Vagina (tissue), 2 donors: ENCODE measurements at regions not wholly inside any gene's neighbourhood (a gene's known extent, or its start where the extent isn't known, plus 50 kb on each side); places are given as distances from the start of the nearest gene placed in this dataset.
"Not testable (repeated sequence)": the region's sequence is repeated elsewhere in the genome, so short reads cannot be mapped to it uniquely, and the experiment has no call there.

Experiments used
- DNase-seq, 2 donors: peaks; one replicate each; pipeline ENCODE4 v3.0.0-alpha.2; 2017; ENCODE audit errors: extremely low spot score in 2 of 2
- H3K27ac ChIP-seq: fragments of 200-600 bp; sonication (generic); one replicate; pipeline ENCODE4 v1.5.1; 2019
- H3K27me3 ChIP-seq: fragments of 200-600 bp; sonication (generic); one replicate; pipeline ENCODE4 v1.5.1; 2019
- H3K36me3 ChIP-seq, 2 donors: fragments of 200-600 bp; sonication (generic); one replicate each; pipeline ENCODE4 v1.5.1; 2017 to 2019
- H3K4me1 ChIP-seq: fragments of 200-600 bp; sonication (generic); one replicate; pipeline ENCODE4 v1.5.1; 2019
- H3K4me3 ChIP-seq, 2 donors: fragments of 200-600 bp; sonication (generic); 1 replicate in 1 of 2; 2 replicates in 1 of 2; pipeline ENCODE4 v1.5.1; 2016 to 2019
- H3K9me3 ChIP-seq: fragments of 200-600 bp; sonication (generic); one replicate; pipeline ENCODE4 v1.5.1; 2019
- CTCF ChIP-seq, 3 experiments: fragments of 450-650 bp in 2 of 3; fragments of 200-600 bp in 1 of 3; sonication (generic) in 1 of 3; IDR thresholded peaks; one replicate each; pipeline ENCODE4 v1.5.1; 2017 to 2019; ENCODE audit warnings: antibody characterized with exemption in 3 of 3, mild to moderate bottlenecking in 2 of 3, moderate library complexity in 2 of 3
- POLR2A ChIP-seq, 2 donors: fragments of 450-650 bp; IDR thresholded peaks; one replicate each; pipeline ENCODE4 v1.6.1; 2017; ENCODE audit warnings: antibody characterized with exemption in 2 of 2, mild to moderate bottlenecking in 2 of 2, moderate library complexity in 2 of 2
- POLR2AphosphoS5 ChIP-seq, 2 donors: sonication (generic); formaldehyde crosslinking; IDR thresholded peaks; one replicate each; pipeline ENCODE4 v1.9.0; 2017; ENCODE audit warnings: antibody characterized with exemption in 2 of 2, mild to moderate bottlenecking in 2 of 2, low read depth in 1 of 2; ENCODE audit not compliant: insufficient read depth in 1 of 2
- intact Hi-C: fragments of 100-400 bp; cut with DNase I; formaldehyde crosslinking; loops from one replicate; pipeline ENCODE4 v1.15.1; 2023

DNA sequence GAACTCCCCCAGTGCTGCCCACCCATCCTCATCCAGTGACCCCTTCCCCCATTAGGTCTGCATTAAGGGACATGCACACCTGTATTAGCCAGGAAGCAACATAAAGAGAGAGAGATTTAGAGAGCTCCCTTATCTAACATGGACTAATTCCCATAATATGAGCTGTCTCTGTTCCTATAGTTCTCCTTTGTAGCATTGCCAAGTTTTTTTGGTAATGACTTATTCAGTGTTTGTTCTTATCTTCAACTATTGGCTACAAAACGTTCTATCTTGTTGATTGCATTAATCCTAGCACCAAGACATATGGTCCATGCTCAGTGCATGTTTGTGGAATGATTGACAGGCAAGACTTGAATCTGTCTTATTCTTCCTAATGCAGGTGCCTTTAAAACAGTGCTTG, 264.0 kb downstream of the ADGRL2 start:
- H3K27me3 ChIP-seq = no peaks in the 10 kb centered on the region
- no peak for DNase-seq
- H3K4me3 ChIP-seq = no peak overlapping the region
- H3K36me3 ChIP-seq = no peaks in the 10 kb centered on the region
- intact Hi-C loops = no loop called here
- H3K4me1 ChIP-seq = no peaks in the 10 kb centered on the region
- no peaks in the 10 kb centered on the region for H3K9me3 ChIP-seq
- no peak overlapping the region for H3K27ac ChIP-seq
- TF ChIP-seq CTCF (IDR thresholded peaks at IDR 0.05) = no peak
- TF ChIP-seq POLR2AphosphoS5 (IDR thresholded peaks at IDR 0.05; ENCODE audit: insufficient read depth in 1 of 2, low read depth in 1 of 2) = no peak
- no peak for TF ChIP-seq POLR2A (IDR thresholded peaks at IDR 0.05)

DNA sequence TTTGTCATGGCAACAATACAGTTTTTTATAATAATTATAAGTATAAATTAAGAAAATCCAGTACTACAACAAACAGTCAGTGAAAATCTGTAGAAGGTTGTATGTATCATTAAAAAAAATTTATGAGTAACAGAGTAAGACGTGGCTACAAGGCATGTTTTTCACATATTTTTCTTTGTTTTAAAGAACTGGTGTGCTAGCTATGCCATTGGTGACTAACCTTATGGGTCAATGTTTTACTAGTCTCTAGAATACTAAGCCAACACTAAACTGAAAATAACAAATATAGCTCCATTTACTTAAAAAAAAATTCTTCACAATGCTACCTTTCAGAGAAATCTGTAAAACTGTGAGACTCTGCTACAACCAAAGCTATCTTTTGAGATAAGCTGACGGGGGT, 261.5 kb downstream of the ADGRL2 start:
- no peak overlapping the region for H3K27ac ChIP-seq
- H3K27me3 ChIP-seq = no peaks in the 10 kb centered on the region

GRCh38 chr1:82059959-82060358, 259.2 kb downstream of the ADGRL2 start:
- no peak for TF ChIP-seq CTCF (IDR thresholded peaks at IDR 0.05)
- no peak for TF ChIP-seq POLR2A (IDR thresholded peaks at IDR 0.05)
- TF ChIP-seq POLR2AphosphoS5 (IDR thresholded peaks at IDR 0.05; ENCODE audit: insufficient read depth in 1 of 2, low read depth in 1 of 2) = no peak
- Histone ChIP-seq H3K27me3 (no peaks in the 10 kb centered on the region), H3K4me3 (no peak overlapping the region), H3K36me3 (no peaks in the 10 kb centered on the region), H3K27ac (no peak overlapping the region), H3K9me3 (no peaks in the 10 kb centered on the region), H3K4me1 (no peaks in the 10 kb centered on the region)
- no peak for DNase-seq
- intact Hi-C loops = no loop called here

More for the DNA sequence above, 261.5 kb downstream of the ADGRL2 start:
- no peaks in the 10 kb centered on the region for H3K9me3 ChIP-seq
- DNase-seq = no peak
- H3K4me3 ChIP-seq = no peak overlapping the region
- no peaks in the 10 kb centered on the region for H3K4me1 ChIP-seq
- no peak for TF ChIP-seq POLR2AphosphoS5 (IDR thresholded peaks at IDR 0.05; ENCODE audit: insufficient read depth in 1 of 2, low read depth in 1 of 2)
- TF ChIP-seq CTCF (IDR thresholded peaks at IDR 0.05) = no peak
- TF ChIP-seq POLR2A (IDR thresholded peaks at IDR 0.05) = no peak
- intact Hi-C loops = no loop called here
- no peaks in the 10 kb centered on the region for H3K36me3 ChIP-seq

DNA sequence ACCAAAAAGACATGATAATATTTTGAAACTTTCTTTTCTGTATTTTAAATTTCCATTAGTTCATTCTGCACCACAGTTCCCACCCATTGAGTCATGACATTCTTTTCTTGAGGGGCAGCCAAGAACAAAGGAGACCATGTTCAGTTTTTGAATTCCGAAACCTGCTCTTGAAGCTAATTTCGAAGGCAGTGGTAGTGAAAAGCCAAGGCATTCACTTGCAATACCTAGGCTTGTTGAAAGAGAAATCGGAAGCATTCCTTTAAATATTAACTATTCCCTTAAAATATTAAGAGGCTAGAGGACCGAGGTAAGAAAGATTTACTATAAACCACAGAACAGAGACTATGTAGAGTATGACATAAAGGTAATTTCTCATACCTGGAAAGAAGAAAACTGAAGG, 256.3 kb downstream of the ADGRL2 start:
- no peak overlapping the region for H3K27ac ChIP-seq
- H3K4me1 ChIP-seq = no peaks in the 10 kb centered on the region
- H3K27me3 ChIP-seq = no peaks in the 10 kb centered on the region
- H3K36me3 ChIP-seq = no peaks in the 10 kb centered on the region
- TF ChIP-seq POLR2A (IDR thresholded peaks at IDR 0.05) = no peak
- TF ChIP-seq CTCF (IDR thresholded peaks at IDR 0.05) = no peak
- no peak for TF ChIP-seq POLR2AphosphoS5 (IDR thresholded peaks at IDR 0.05; ENCODE audit: insufficient read depth in 1 of 2, low read depth in 1 of 2)
- no peaks in the 10 kb centered on the region for H3K9me3 ChIP-seq
- H3K4me3 ChIP-seq = no peak overlapping the region
- intact Hi-C loops = no loop called here
- DNase-seq = no peak

- intact Hi-C loops = not testable (repeated sequence)
These were observed 254.6 kb downstream of the ADGRL2 start for GRCh38 chr1:82055375-82055774.

DNA sequence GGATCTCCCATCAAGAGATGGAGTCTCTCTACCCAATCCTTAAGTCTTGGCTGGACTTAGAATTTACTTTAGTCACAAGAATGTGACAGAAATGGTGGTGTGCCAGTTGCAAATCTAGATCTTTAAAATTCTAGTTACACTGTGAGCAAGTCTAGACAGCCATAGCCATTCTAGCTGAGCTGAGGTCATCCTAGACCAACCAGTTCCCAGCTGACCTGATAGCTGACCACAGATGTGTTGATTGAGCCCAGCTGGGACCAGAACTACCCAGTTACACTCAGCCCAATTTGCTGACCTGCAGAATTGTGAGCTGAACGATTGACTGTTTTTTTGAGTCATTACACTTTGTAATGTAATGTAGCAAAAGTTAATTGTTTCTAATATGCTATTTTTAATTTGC, 251.8 kb downstream of the ADGRL2 start:
- Histone ChIP-seq H3K4me3 (no peak overlapping the region), H3K36me3 (no peaks in the 10 kb centered on the region), H3K27ac (no peak overlapping the region), H3K27me3 (no peaks in the 10 kb centered on the region), H3K4me1 (no peaks in the 10 kb centered on the region), H3K9me3 (no peaks in the 10 kb centered on the region)
- no peak for DNase-seq
- TF ChIP-seq POLR2AphosphoS5 (IDR thresholded peaks at IDR 0.05; ENCODE audit: insufficient read depth in 1 of 2, low read depth in 1 of 2) (no peak), POLR2A (IDR thresholded peaks at IDR 0.05) (no peak), CTCF (IDR thresholded peaks at IDR 0.05) (no peak)
- intact Hi-C loops = no loop called here

More at GRCh38 chr1:82055375-82055774, 254.6 kb downstream of the ADGRL2 start:
- not testable (repeated sequence) for H3K4me3 ChIP-seq, H3K9me3 ChIP-seq, H3K27ac ChIP-seq, H3K36me3 ChIP-seq, H3K4me1 ChIP-seq, DNase-seq, H3K27me3 ChIP-seq
